ENCODE measurements at regions not wholly inside any gene's neighbourhood (a gene's known extent, or its start where the extent isn't known, plus 50 kb on each side); places are given as distances from the start of the nearest gene placed in this dataset.

DNA sequence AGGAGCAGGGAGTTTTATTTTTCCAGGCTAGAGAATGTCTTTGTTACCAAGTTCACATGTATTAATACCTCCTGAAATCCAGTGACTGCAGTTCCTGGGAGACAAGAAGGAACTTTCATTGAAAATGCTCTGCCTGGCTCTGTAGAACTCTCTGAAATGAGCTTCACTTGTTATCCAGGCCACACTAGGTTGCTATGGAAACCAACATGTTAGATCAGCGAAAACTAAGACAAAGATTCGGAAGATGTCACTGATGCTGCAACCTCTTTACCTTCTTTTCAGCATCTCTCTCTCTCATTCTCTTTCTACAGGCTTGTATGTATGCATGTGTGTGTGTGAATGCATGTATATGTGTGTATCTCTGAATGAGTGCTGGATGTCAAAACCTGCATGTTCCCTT is 218.5 kb downstream of the TRIB2 start:
- no peaks in the 10 kb centered on the region for H3K79me1 ChIP-seq (ENCODE audit: low read depth, low read length)
- H3K27ac ChIP-seq (replicated peaks; ENCODE audit: low read length) = no peak overlapping the region
- H2BK5ac ChIP-seq (ENCODE audit: low read length) = no peak overlapping the region
- no peak overlapping the region for H3K4me3 ChIP-seq (ENCODE audit: low read length in 2 of 2)
- no peak overlapping the region for H3K4me2 ChIP-seq (ENCODE audit: insufficient read depth, low read length, poor library complexity, severe bottlenecking)
- no peaks in the 10 kb centered on the region for H3K27me3 ChIP-seq (ENCODE audit: control insufficient read depth in 3 of 3, insufficient read depth in 3 of 3, low read depth in 1 of 3, low read length in 3 of 3)
- no peak overlapping the region for H3K4ac ChIP-seq (ENCODE audit: low read length)
- peaks cover 5 to 24% of the 10 kb centered on the region in 2 donors for H3K4me1 ChIP-seq (ENCODE audit: control insufficient read depth in 2 of 2, insufficient read depth in 1 of 2, low read depth in 1 of 2, low read length in 2 of 2)
- no peak overlapping the region for H2AK5ac ChIP-seq (ENCODE audit: low read depth, low read length)
- H3K18ac ChIP-seq (ENCODE audit: low read length) = no peak overlapping the region
- no peak overlapping the region for H4K91ac ChIP-seq (ENCODE audit: low read depth, low read length, poor library complexity)
- H3K9ac ChIP-seq (ENCODE audit: low read depth, low read length, poor library complexity) = no peak overlapping the region
- no peak overlapping the region for H4K8ac ChIP-seq (ENCODE audit: low read depth, low read length)
- no peak overlapping the region for H3K14ac ChIP-seq (ENCODE audit: low read length)
- no peak overlapping the region for H2BK15ac ChIP-seq (ENCODE audit: low read length)
- no peak overlapping the region for H2BK120ac ChIP-seq (ENCODE audit: low read depth, low read length)
- no peak overlapping the region for H2AFZ ChIP-seq (ENCODE audit: low read length)
- H2BK12ac ChIP-seq (ENCODE audit: low read length) = no peak overlapping the region
- no CpG with 5 or more reads among the region's 2 CpGs for whole genome bisulfite sequencing, 2 donors (ENCODE audit: extremely low coverage in 2 of 2, insufficient read length in 2 of 2, insufficient replicate concordance in 1 of 2)
- no peak overlapping the region for H3K23ac ChIP-seq (ENCODE audit: low read depth, low read length, poor library complexity)
- no peaks in the 10 kb centered on the region for H3K36me3 ChIP-seq (replicated peaks in 1 of 2; ENCODE audit: control insufficient read depth in 2 of 2, insufficient read depth in 2 of 2, low read length in 2 of 2)
- H3K9me3 ChIP-seq (replicated peaks in 1 of 2; ENCODE audit: control insufficient read depth in 2 of 2, insufficient read depth in 1 of 2, low read depth in 1 of 2, low read length in 2 of 2) = no peaks in the 10 kb centered on the region
- no peak for DNase-seq (ENCODE audit: low spot score)

DNA sequence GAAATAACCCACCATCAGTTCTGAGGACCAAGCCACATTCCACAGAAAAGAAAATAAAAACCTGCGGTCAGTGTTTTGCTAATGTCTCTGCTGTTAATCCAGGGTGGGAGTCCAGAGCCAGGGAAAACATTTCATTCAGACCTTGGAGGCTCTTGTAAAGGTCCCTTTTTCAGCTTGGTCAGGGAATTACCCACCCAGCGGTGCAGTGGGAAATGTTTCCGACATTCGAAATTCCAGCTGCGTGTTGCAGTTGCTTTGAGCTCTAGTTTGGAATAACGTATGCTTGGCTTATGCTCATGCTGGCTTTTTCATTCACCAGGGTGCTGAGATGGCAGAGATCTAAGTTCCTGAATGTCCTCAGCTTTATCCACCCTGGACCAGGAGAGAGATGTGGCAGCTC is 219.1 kb downstream of the TRIB2 start:
- Histone ChIP-seq H3K9me3 (replicated peaks in 1 of 2; ENCODE audit: control insufficient read depth in 2 of 2, insufficient read depth in 1 of 2, low read depth in 1 of 2, low read length in 2 of 2) (no peaks in the 10 kb centered on the region), H3K36me3 (replicated peaks in 1 of 2; ENCODE audit: control insufficient read depth in 2 of 2, insufficient read depth in 2 of 2, low read length in 2 of 2) (no peaks in the 10 kb centered on the region), H2AK5ac (ENCODE audit: low read depth, low read length) (no peak overlapping the region), H3K4me1 (ENCODE audit: control insufficient read depth in 2 of 2, insufficient read depth in 1 of 2, low read depth in 1 of 2, low read length in 2 of 2) (peaks cover 5 to 24% of the 10 kb centered on the region in 2 donors), H3K4me2 (ENCODE audit: insufficient read depth, low read length, poor library complexity, severe bottlenecking) (no peak overlapping the region), H2AFZ (ENCODE audit: low read length) (peak overlapping the region; percentile 37), H3K4ac (ENCODE audit: low read length) (no peak overlapping the region), H3K27me3 (ENCODE audit: control insufficient read depth in 3 of 3, insufficient read depth in 3 of 3, low read depth in 1 of 3, low read length in 3 of 3) (no peaks in the 10 kb centered on the region), H2BK5ac (ENCODE audit: low read length) (no peak overlapping the region), H3K9ac (ENCODE audit: low read depth, low read length, poor library complexity) (no peak overlapping the region), H4K8ac (ENCODE audit: low read depth, low read length) (no peak overlapping the region), H3K27ac (replicated peaks; ENCODE audit: low read length) (no peak overlapping the region), H2BK15ac (ENCODE audit: low read length) (no peak overlapping the region), H3K18ac (ENCODE audit: low read length) (no peak overlapping the region), H3K79me1 (ENCODE audit: low read depth, low read length) (no peaks in the 10 kb centered on the region), H3K23ac (ENCODE audit: low read depth, low read length, poor library complexity) (no peak overlapping the region), H2BK12ac (ENCODE audit: low read length) (no peak overlapping the region), H4K91ac (ENCODE audit: low read depth, low read length, poor library complexity) (no peak overlapping the region), H3K14ac (ENCODE audit: low read length) (no peak overlapping the region), H3K4me3 (ENCODE audit: low read length in 2 of 2) (no peak overlapping the region), H2BK120ac (ENCODE audit: low read depth, low read length) (no peak overlapping the region)
- no peak for DNase-seq (ENCODE audit: low spot score)
- no CpG with 5 or more reads among the region's 6 CpGs for WGBS, 2 donors (ENCODE audit: extremely low coverage in 2 of 2, insufficient read length in 2 of 2, insufficient replicate concordance in 1 of 2)

DNA sequence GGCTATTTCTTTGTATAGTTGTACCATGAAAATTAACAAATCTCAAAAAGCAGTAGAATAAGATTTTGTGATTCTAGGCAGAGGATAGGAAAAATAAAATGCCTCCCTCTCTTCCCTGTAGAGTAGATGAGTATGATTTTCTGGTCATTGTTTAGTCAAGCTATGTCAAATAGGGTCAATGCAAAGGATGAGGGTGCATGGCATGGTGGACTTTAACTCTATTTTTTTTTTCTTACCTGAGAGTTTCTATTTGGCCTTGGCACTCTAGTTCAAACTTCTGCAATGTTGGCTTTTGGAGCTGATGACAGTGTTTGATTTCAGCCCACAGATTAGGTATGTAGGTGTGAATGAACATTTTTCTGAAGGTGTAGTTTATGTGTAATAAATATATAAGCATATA is 224.5 kb downstream of the TRIB2 start:
- no peaks in the 10 kb centered on the region for H3K9me3 ChIP-seq (replicated peaks in 1 of 2; ENCODE audit: control insufficient read depth in 2 of 2, insufficient read depth in 1 of 2, low read depth in 1 of 2, low read length in 2 of 2)
- no peak overlapping the region for H2AK5ac ChIP-seq (ENCODE audit: low read depth, low read length)
- no peak overlapping the region for H2AFZ ChIP-seq (ENCODE audit: low read length)
- H4K8ac ChIP-seq (ENCODE audit: low read depth, low read length) = no peak overlapping the region
- no peak overlapping the region for H3K14ac ChIP-seq (ENCODE audit: low read length)
- no peak overlapping the region for H3K23ac ChIP-seq (ENCODE audit: low read depth, low read length, poor library complexity)
- no peak overlapping the region for H2BK5ac ChIP-seq (ENCODE audit: low read length)
- no peak overlapping the region for H2BK12ac ChIP-seq (ENCODE audit: low read length)
- no peak for DNase-seq (ENCODE audit: low spot score)
- H3K4me3 ChIP-seq (ENCODE audit: low read length in 2 of 2) = no peak overlapping the region
- H3K18ac ChIP-seq (ENCODE audit: low read length) = no peak overlapping the region
- H2BK15ac ChIP-seq (ENCODE audit: low read length) = no peak overlapping the region
- H3K9ac ChIP-seq (ENCODE audit: low read depth, low read length, poor library complexity) = no peak overlapping the region
- H4K91ac ChIP-seq (ENCODE audit: low read depth, low read length, poor library complexity) = no peak overlapping the region
- no peak overlapping the region for H3K4ac ChIP-seq (ENCODE audit: low read length)
- no peak overlapping the region for H3K27ac ChIP-seq (replicated peaks; ENCODE audit: low read length)
- H3K79me1 ChIP-seq (ENCODE audit: low read depth, low read length) = no peaks in the 10 kb centered on the region
- no peaks in the 10 kb centered on the region for H3K36me3 ChIP-seq (replicated peaks in 1 of 2; ENCODE audit: control insufficient read depth in 2 of 2, insufficient read depth in 2 of 2, low read length in 2 of 2)
- no peak overlapping the region for H3K4me2 ChIP-seq (ENCODE audit: insufficient read depth, low read length, poor library complexity, severe bottlenecking)
- no peak overlapping the region for H2BK120ac ChIP-seq (ENCODE audit: low read depth, low read length)
- H3K27me3 ChIP-seq (ENCODE audit: control insufficient read depth in 3 of 3, insufficient read depth in 3 of 3, low read depth in 1 of 3, low read length in 3 of 3) = no peaks in the 10 kb centered on the region
- H3K4me1 ChIP-seq (ENCODE audit: control insufficient read depth in 2 of 2, insufficient read depth in 1 of 2, low read depth in 1 of 2, low read length in 2 of 2) = peaks cover 0 to under 1% of the 10 kb centered on the region in 2 donors

DNA sequence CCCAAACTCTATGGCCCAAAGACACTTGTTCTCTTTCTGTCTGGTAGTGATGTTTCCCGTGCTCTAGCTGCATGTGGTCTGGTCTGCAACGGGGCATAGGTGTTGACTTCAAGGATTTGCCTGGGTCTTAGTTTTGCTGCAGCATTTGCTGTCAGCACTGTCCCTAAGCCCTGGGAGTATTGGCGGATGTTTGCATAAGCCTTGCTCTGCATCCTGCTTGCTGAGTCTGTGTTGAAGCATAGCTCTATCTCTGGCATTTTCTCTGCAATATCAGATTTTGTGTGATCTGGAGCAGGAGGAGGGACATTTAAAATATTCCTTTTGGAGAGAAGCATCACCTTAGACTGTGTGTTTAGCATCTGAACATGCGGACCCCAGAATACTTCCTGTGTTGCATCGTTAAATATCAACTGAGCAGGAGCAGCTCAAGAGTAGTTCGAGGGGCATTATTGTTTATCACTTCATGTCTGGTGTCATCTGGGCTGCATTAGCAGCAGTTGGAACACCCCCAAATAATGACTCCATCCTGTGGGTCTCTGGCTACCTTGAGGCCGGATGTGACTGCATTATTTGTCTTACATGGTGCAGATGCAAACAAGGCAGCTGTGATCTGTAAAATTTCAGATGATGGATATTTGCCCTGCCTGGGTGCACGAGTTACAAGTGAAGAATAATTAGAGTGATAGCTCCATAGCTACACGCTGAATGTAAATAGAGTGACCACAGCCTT is 231.7 kb downstream of the TRIB2 start:
- no CpG with 5 or more reads among the region's 9 CpGs for WGBS, 2 donors (ENCODE audit: extremely low coverage in 2 of 2, insufficient read length in 2 of 2, insufficient replicate concordance in 1 of 2)
- no peak overlapping the region for H3K4me2 ChIP-seq (ENCODE audit: insufficient read depth, low read length, poor library complexity, severe bottlenecking)
- H2AFZ ChIP-seq (ENCODE audit: low read length) = peak overlapping the region; percentile 46
- no peak for DNase-seq (ENCODE audit: low spot score)
- no peak overlapping the region for H3K14ac ChIP-seq (ENCODE audit: low read length)
- no peak overlapping the region for H4K8ac ChIP-seq (ENCODE audit: low read depth, low read length)
- H3K18ac ChIP-seq (ENCODE audit: low read length) = no peak overlapping the region
- H2BK12ac ChIP-seq (ENCODE audit: low read length) = no peak overlapping the region
- no peak overlapping the region for H3K27ac ChIP-seq (replicated peaks; ENCODE audit: low read length)
- no peaks in the 10 kb centered on the region for H3K4me1 ChIP-seq (ENCODE audit: control insufficient read depth in 2 of 2, insufficient read depth in 1 of 2, low read depth in 1 of 2, low read length in 2 of 2)
- H3K4ac ChIP-seq (ENCODE audit: low read length) = no peak overlapping the region
- H2AK5ac ChIP-seq (ENCODE audit: low read depth, low read length) = no peak overlapping the region
- H3K23ac ChIP-seq (ENCODE audit: low read depth, low read length, poor library complexity) = no peak overlapping the region
- H3K79me1 ChIP-seq (ENCODE audit: low read depth, low read length) = no peaks in the 10 kb centered on the region
- H2BK120ac ChIP-seq (ENCODE audit: low read depth, low read length) = no peak overlapping the region
- no peak overlapping the region for H2BK15ac ChIP-seq (ENCODE audit: low read length)
- H3K9ac ChIP-seq (ENCODE audit: low read depth, low read length, poor library complexity) = no peak overlapping the region
- H3K36me3 ChIP-seq (replicated peaks in 1 of 2; ENCODE audit: control insufficient read depth in 2 of 2, insufficient read depth in 2 of 2, low read length in 2 of 2) = no peaks in the 10 kb centered on the region
- no peak overlapping the region for H3K4me3 ChIP-seq (ENCODE audit: low read length in 2 of 2)
- H4K91ac ChIP-seq (ENCODE audit: low read depth, low read length, poor library complexity) = no peak overlapping the region
- no peaks in the 10 kb centered on the region for H3K27me3 ChIP-seq (ENCODE audit: control insufficient read depth in 3 of 3, insufficient read depth in 3 of 3, low read depth in 1 of 3, low read length in 3 of 3)
- no peak overlapping the region for H2BK5ac ChIP-seq (ENCODE audit: low read length)
- H3K9me3 ChIP-seq (replicated peaks in 1 of 2; ENCODE audit: control insufficient read depth in 2 of 2, insufficient read depth in 1 of 2, low read depth in 1 of 2, low read length in 2 of 2) = no peaks in the 10 kb centered on the region

All from neuronal stem cell (in vitro differentiated cells).